CD14-positive monocyte (primary cell): ENCODE measurements at regions not wholly inside any gene's neighbourhood (a gene's known extent, or its start where the extent isn't known, plus 50 kb on each side); places are given as distances from the start of the nearest gene placed in this dataset.

Source experiments
- DNase-seq, 3 donors: peaks; one replicate each; pipeline ENCODE4 v3.0.0-alpha.2; 2011 to 2022
- H2AFZ ChIP-seq: 2 replicates; pipeline ENCODE4 v1.6.0; 2012; ENCODE audit warnings: mild to moderate bottlenecking, low read depth, low read length, inconsistent platforms; ENCODE audit not compliant: insufficient read depth, poor library complexity, severe bottlenecking
- H3K27ac ChIP-seq, 2 donors: 1 replicate in 1 of 2; 2 replicates in 1 of 2; pipeline ENCODE4 v1.5.1; 2012 to 2013; ENCODE audit warnings: low read length in 2 of 2, control low read depth in 1 of 2, inconsistent platforms in 1 of 2, low read depth in 1 of 2, mild to moderate bottlenecking in 1 of 2
- H3K27me3 ChIP-seq, 2 donors: one replicate each; pipeline versions ENCODE4 v1.6.0 to v1.6.1; 2011 to 2013; ENCODE audit warnings: low read length in 2 of 2; ENCODE audit not compliant: control insufficient read depth in 2 of 2, insufficient read depth in 2 of 2
- H3K36me3 ChIP-seq, 2 donors: replicated peaks in 1 of 2; 1 replicate in 1 of 2; 2 replicates in 1 of 2; pipeline versions ENCODE4 v1.5.1 to v1.6.1; 2012 to 2013; ENCODE audit warnings: low read length in 2 of 2, control low read depth in 1 of 2, inconsistent platforms in 1 of 2, mild to moderate bottlenecking in 1 of 2; ENCODE audit not compliant: insufficient read depth in 2 of 2, control insufficient read depth in 1 of 2
- H3K4me1 ChIP-seq, 2 donors: 1 replicate in 1 of 2; 2 replicates in 1 of 2; pipeline versions ENCODE4 v1.5.1 to v1.6.1; 2012 to 2013; ENCODE audit warnings: low read length in 2 of 2, control low read depth in 1 of 2, inconsistent platforms in 1 of 2, mild to moderate bottlenecking in 1 of 2, moderate library complexity in 1 of 2; ENCODE audit not compliant: insufficient read depth in 2 of 2, control insufficient read depth in 1 of 2
- H3K4me2 ChIP-seq: replicated peaks from 2 replicates; pipeline ENCODE3; 2012; ENCODE audit warnings: low read length, moderate library complexity, mild to moderate bottlenecking; ENCODE audit not compliant: poor library complexity, severe bottlenecking; ENCODE audit errors: extremely low read depth
- H3K4me3 ChIP-seq, 3 experiments: fragments of 200-600 bp in 1 of 3; sonication (generic) in 1 of 3; replicated peaks in 1 of 3; 1 replicate in 2 of 3; 2 replicates in 1 of 3; pipeline ENCODE4 v1.5.1; 2011 to 2013; ENCODE audit warnings: low read length in 3 of 3, mild to moderate bottlenecking in 3 of 3, control low read depth in 2 of 3, low read depth in 2 of 3, inconsistent platforms in 1 of 3, moderate library complexity in 1 of 3
- H3K79me2 ChIP-seq: 2 replicates; pipeline ENCODE4 v1.6.0; 2012; ENCODE audit warnings: mild to moderate bottlenecking, control low read depth, inconsistent platforms, low read length, moderate library complexity; ENCODE audit not compliant: insufficient read depth
- H3K9ac ChIP-seq: 2 replicates; pipeline ENCODE4 v1.6.0; 2017; ENCODE audit warnings: low read length, mild to moderate bottlenecking; ENCODE audit not compliant: insufficient read depth, poor library complexity, severe bottlenecking
- H3K9me3 ChIP-seq, 2 donors: replicated peaks in 1 of 2; 1 replicate in 1 of 2; 2 replicates in 1 of 2; pipeline versions ENCODE4 v1.5.1 to v1.6.1; 2012 to 2013; ENCODE audit warnings: low read length in 2 of 2, control low read depth in 1 of 2; ENCODE audit not compliant: control insufficient read depth in 1 of 2, insufficient read depth in 1 of 2
- H4K20me1 ChIP-seq: 2 replicates; pipeline ENCODE4 v1.6.0; 2012; ENCODE audit warnings: mild to moderate bottlenecking, low read length, control low read depth, moderate library complexity; ENCODE audit not compliant: insufficient read depth
- H3K27ac Mint-ChIP-seq, 7 donors: one replicate each; pipeline ENCODE4 v1.8.0; 2020; ENCODE audit warnings: mild to moderate bottlenecking in 7 of 7, mixed read lengths in 7 of 7, moderate library complexity in 6 of 7, inconsistent platforms in 2 of 7
- H3K27me3 Mint-ChIP-seq, 3 donors: one replicate each; pipeline ENCODE4 v1.8.0; 2021 to 2022; ENCODE audit warnings: low read depth in 3 of 3, mild to moderate bottlenecking in 3 of 3, mixed read lengths in 3 of 3, moderate library complexity in 3 of 3, inconsistent platforms in 1 of 3
- H3K36me3 Mint-ChIP-seq, 2 donors: one replicate each; pipeline ENCODE4 v1.8.0; 2020; ENCODE audit warnings: mixed read lengths in 2 of 2, inconsistent platforms in 1 of 2, mild to moderate bottlenecking in 1 of 2
- H3K4me1 Mint-ChIP-seq: one replicate; pipeline ENCODE4 v1.8.0; 2020; ENCODE audit warnings: mild to moderate bottlenecking, mixed read lengths
- H3K4me3 Mint-ChIP-seq, 2 donors: one replicate each; pipeline ENCODE4 v1.8.0; 2020; ENCODE audit warnings: mild to moderate bottlenecking in 2 of 2, mixed read lengths in 2 of 2, moderate library complexity in 1 of 2
- H3K9me3 Mint-ChIP-seq, 7 donors: one replicate each; pipeline ENCODE4 v1.8.0; 2020 to 2022; ENCODE audit warnings: mixed read lengths in 7 of 7, mild to moderate bottlenecking in 6 of 7, moderate library complexity in 6 of 7, inconsistent platforms in 2 of 7
- WGBS: methylation state at CpG from one replicate; pipeline ENCODE4 v1.1.5; 2013; ENCODE audit warnings: missing lambda C conversion rate; ENCODE audit not compliant: insufficient coverage; 5-methylcytosine and 5-hydroxymethylcytosine counted together
- intact Hi-C, 2 donors: fragments of 100-400 bp; cut with micrococcal nuclease; formaldehyde crosslinking; loops; one replicate each; pipeline versions ENCODE4 v1.15.0 to v1.15.1; 2023
- TF ChIP-seq, protein P1 (sequence below): fragments of 200-600 bp; IDR thresholded peaks from one replicate; pipeline ENCODE4 v1.8.0; 2022; ENCODE audit warnings: antibody characterized with exemption, mild to moderate bottlenecking

- Mint-ChIP-seq H3K27ac (no peak overlapping the region), H3K4me3 (no peak overlapping the region), H3K27me3 (peaks cover 0 to 3% (median 0%) of the 10 kb centered on the region in 3 donors), H3K9me3 (peaks cover 0 to 12% (median 8%) of the 10 kb centered on the region in 7 donors), H3K36me3 (no peaks in the 10 kb centered on the region), H3K4me1 (no peaks in the 10 kb centered on the region)
- Histone ChIP-seq H4K20me1 (no peaks in the 10 kb centered on the region), H3K4me2 (no peak overlapping the region), H3K27me3 (no peaks in the 10 kb centered on the region), H3K36me3 (no peaks in the 10 kb centered on the region), H3K4me1 (no peaks in the 10 kb centered on the region), H3K9ac (no peak overlapping the region), H3K9me3 (peaks cover 0 to 2% of the 10 kb centered on the region in 2 donors), H3K79me2 (no peaks in the 10 kb centered on the region), H3K27ac (no peak overlapping the region), H2AFZ (no peak overlapping the region), H3K4me3 (no peak overlapping the region)
- no peak for DNase-seq
- intact Hi-C loops, result no loop called here
- TF ChIP-seq, protein P1, sequence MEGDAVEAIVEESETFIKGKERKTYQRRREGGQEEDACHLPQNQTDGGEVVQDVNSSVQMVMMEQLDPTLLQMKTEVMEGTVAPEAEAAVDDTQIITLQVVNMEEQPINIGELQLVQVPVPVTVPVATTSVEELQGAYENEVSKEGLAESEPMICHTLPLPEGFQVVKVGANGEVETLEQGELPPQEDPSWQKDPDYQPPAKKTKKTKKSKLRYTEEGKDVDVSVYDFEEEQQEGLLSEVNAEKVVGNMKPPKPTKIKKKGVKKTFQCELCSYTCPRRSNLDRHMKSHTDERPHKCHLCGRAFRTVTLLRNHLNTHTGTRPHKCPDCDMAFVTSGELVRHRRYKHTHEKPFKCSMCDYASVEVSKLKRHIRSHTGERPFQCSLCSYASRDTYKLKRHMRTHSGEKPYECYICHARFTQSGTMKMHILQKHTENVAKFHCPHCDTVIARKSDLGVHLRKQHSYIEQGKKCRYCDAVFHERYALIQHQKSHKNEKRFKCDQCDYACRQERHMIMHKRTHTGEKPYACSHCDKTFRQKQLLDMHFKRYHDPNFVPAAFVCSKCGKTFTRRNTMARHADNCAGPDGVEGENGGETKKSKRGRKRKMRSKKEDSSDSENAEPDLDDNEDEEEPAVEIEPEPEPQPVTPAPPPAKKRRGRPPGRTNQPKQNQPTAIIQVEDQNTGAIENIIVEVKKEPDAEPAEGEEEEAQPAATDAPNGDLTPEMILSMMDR, result no peak
- no CpG with 5 or more reads among the region's 1 CpG for WGBS
Measured at GRCh38 chr3:61422945-61423673, 138.3 kb upstream of the PTPRG start.

DNA sequence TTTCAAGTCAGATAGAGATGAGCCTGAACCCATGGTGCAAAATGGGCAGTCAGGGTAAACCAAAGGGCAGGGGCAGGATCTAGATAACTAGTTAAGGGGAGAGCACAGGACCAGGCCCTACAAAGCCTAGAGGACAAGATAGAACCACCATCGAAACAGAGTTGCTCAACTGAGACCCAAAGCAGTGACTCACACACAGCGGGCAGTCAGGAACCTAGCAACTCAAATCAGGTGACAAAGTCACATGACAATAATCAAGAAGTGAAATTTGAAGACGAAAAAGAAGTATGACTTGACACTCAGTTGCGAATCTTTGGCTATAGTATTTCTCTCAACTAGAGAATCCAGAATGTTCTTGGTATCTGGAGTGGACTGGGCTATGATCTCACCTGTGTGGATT is 136.0 kb upstream of the PTPRG start:
- TF ChIP-seq, protein P1, result no peak
- Histone ChIP-seq H4K20me1 (no peaks in the 10 kb centered on the region), H3K4me1 (no peaks in the 10 kb centered on the region), H3K79me2 (no peaks in the 10 kb centered on the region), H3K27me3 (no peaks in the 10 kb centered on the region), H2AFZ (no peak overlapping the region), H3K36me3 (no peaks in the 10 kb centered on the region), H3K4me3 (no peak overlapping the region), H3K27ac (no peak overlapping the region), H3K4me2 (no peak overlapping the region), H3K9ac (no peak overlapping the region), H3K9me3 (peaks cover 0 to 6% of the 10 kb centered on the region in 2 donors)
- Mint-ChIP-seq H3K27me3 (peaks cover 0 to 2% (median 1%) of the 10 kb centered on the region in 3 donors), H3K9me3 (peaks cover 3 to 17% (median 8%) of the 10 kb centered on the region in 7 donors), H3K27ac (no peak overlapping the region), H3K36me3 (no peaks in the 10 kb centered on the region), H3K4me3 (no peak overlapping the region), H3K4me1 (no peaks in the 10 kb centered on the region)
- WGBS, result 90% methylated on average over 4 of the region's 4 CpGs
- no peak for DNase-seq
- intact Hi-C loops, result no loop called here
